OCI-M1 (cell line): ENCODE measurements at regions not wholly inside any gene's neighbourhood (a gene's known extent, or its start where the extent isn't known, plus 50 kb on each side); places are given as distances from the start of the nearest gene placed in this dataset.
A peak's percentile ranks its signal among the peaks of the same experiment; 100 is the strongest.
"Not testable (repeated sequence)": the region's sequence is repeated elsewhere in the genome, so short reads cannot be mapped to it uniquely, and the experiment has no call there.

ENCODE experiments used
- DNase-seq: peaks from one replicate; lab custom pipeline; 2025; lab: John Stamatoyannopoulos, UW

GRCh38 chrX:131826572-131826971, 196.5 kb upstream of the STK26 start:
- DNase-seq, result no peak

GRCh38 chrX:131827935-131828334, 195.2 kb upstream of the STK26 start:
- peak; percentile 85 for DNase-seq

GRCh38 chrX:131828482-131828881, 194.6 kb upstream of the STK26 start:
- DNase-seq, result peak; percentile 40

GRCh38 chrX:131830400-131831184, 192.5 kb upstream of the STK26 start:
- peak; percentile 96 for DNase-seq

- no peak for DNase-seq
Observed at GRCh38 chrX:131831185-131831520, 191.9 kb upstream of the STK26 start.

GRCh38 chrX:131836161-131836560, 186.9 kb upstream of the STK26 start:
- no peak for DNase-seq

GRCh38 chrX:131837325-131837724, 185.8 kb upstream of the STK26 start:
- peak; percentile 46 for DNase-seq

GRCh38 chrX:131840799-131841495, 182.2 kb upstream of the STK26 start:
- no peak for DNase-seq

- DNase-seq, result peak; percentile 74
Observed at GRCh38 chrX:131841496-131842437, 181.3 kb upstream of the STK26 start.

GRCh38 chrX:131843987-131844386, 179.1 kb upstream of the STK26 start:
- peak; percentile 38 for DNase-seq

- DNase-seq, result no peak
Observed at GRCh38 chrX:131845201-131845600, 177.9 kb upstream of the STK26 start.

GRCh38 chrX:131845771-131846170, 177.3 kb upstream of the STK26 start:
- no peak for DNase-seq

GRCh38 chrX:131850964-131851363, 172.1 kb upstream of the STK26 start:
- not testable (repeated sequence) for DNase-seq

GRCh38 chrX:131853440-131853839, 169.7 kb upstream of the STK26 start:
- no peak for DNase-seq

GRCh38 chrX:131854581-131854980, 168.5 kb upstream of the STK26 start:
- peak; percentile 60 for DNase-seq

GRCh38 chrX:131861088-131861787, 161.9 kb upstream of the STK26 start:
- no peak for DNase-seq

GRCh38 chrX:131862321-131862720, 160.8 kb upstream of the STK26 start:
- DNase-seq, result no peak

- no peak for DNase-seq
Observed at GRCh38 chrX:131869182-131869581, 153.9 kb upstream of the STK26 start.

GRCh38 chrX:131874300-131874699, 148.8 kb upstream of the STK26 start:
- no peak for DNase-seq

- DNase-seq, result not testable (repeated sequence)
Observed at GRCh38 chrX:131875827-131876226, 147.3 kb upstream of the STK26 start.

- peak; percentile 43 for DNase-seq
Observed at GRCh38 chrX:131881194-131881593, 141.9 kb upstream of the STK26 start.

GRCh38 chrX:131885042-131885441, 138.1 kb upstream of the STK26 start:
- not testable (repeated sequence) for DNase-seq
